8988T (cell line): ENCODE measurements at regions not wholly inside any gene's neighbourhood (a gene's known extent, or its start where the extent isn't known, plus 50 kb on each side); places are given as distances from the start of the nearest gene placed in this dataset.

ENCODE experiments used
- DNase-seq: peaks from one replicate; pipeline ENCODE4 v3.0.0; 2011

DNA sequence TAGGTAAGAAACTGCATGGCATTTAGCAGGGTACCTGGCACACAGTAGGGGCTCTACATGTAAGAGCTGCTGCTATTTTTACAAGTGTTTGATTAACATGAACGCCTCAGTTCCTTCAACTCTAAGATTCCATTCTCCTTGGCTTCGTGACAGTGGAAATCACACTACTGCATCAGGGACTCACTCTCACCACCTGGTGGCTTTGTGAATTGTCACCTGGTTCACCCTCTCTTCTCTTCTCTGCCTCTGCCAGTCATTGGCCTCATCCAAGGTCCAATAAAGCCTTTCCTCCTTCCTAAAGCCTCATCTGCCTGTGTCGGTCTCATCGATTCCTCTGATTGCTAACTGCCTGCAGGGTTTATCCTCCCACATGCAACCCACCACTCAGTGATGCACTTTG lies 476.4 kb downstream of the VRK1 start:
- no peak for DNase-seq

- no peak for DNase-seq
Observed at GRCh38 chr14:97274626-97275025, 477.4 kb downstream of the VRK1 start.

DNA sequence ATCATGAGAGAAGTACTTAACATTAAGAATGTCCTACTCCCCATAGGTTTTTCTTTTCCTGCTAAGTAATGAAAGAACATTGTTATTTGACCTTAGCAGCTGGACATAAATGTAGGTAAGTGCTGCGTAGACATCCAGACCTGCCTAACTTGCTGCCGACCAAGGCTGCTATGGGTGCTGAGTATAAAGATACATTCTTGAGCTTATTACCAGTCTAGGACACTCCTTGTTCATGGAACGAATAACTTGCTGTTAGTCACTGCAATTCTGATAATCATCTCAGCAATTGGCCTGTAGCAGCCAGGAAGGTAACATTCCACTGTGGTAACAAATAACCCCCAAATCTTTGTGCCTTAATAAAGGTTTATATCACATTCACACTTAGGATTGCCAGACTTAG lies 478.1 kb downstream of the VRK1 start:
- no peak for DNase-seq

DNA sequence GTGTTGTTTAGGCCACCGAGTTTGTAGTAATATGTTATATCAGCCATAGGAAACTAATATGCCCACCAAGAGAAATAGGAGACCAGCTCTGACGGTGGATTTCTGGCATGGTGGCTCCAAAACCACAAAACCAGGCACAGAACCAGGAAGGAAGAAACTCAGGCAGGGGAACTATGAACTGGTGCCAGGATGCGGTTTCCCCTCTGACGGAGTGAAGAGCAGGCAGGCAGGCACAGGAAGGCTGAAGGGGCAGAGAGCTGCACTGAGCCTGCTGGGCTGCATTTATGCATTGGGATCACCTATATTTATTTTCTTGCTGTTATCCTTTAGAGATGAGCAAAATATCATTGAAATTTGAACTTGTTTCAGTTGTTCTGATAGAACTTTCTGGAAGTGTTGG lies 479.4 kb downstream of the VRK1 start:
- no peak for DNase-seq

DNA sequence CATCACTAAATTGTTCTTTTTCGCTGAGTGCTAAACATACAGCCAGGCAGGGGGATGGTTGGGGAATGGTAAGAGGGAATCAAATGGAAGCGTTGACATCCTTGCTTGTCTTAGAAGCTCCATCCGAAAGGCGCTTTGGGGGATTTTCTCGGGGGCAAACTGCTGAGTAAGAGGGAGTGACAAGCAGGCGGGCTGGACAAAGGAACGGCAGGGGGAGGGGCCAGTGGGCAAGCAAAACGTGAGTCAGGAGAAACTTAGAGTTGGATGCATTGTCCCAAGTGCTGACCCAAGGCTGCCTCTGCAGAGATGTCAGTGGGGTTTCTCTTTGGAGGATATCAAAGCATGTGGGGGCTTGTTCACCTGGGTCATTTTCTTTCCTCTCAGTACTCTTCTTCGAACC lies 480.5 kb downstream of the VRK1 start:
- DNase-seq = no peak

DNA sequence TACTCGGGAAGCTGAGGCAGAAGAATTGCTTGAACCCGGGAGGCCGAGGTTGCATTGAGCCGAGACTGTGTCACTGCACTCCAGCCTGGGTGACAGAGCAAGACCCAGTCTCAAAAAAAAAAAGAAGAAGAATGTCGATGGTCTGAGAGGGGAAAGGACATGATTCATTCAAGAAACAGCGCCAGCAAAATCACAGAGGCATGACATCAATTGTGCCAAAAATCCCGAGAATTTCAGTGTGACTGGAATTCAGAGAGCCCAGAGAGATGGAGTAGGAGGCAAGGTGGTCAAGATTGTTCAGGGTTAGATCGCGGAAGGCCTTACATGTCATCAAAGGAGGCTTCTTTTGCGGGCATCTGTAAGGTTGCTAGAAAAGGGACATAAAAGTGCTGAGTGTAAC lies 483.3 kb downstream of the VRK1 start:
- no peak for DNase-seq

GRCh38 chr14:97281741-97282140 lies 484.6 kb downstream of the VRK1 start:
- DNase-seq = no peak

DNA sequence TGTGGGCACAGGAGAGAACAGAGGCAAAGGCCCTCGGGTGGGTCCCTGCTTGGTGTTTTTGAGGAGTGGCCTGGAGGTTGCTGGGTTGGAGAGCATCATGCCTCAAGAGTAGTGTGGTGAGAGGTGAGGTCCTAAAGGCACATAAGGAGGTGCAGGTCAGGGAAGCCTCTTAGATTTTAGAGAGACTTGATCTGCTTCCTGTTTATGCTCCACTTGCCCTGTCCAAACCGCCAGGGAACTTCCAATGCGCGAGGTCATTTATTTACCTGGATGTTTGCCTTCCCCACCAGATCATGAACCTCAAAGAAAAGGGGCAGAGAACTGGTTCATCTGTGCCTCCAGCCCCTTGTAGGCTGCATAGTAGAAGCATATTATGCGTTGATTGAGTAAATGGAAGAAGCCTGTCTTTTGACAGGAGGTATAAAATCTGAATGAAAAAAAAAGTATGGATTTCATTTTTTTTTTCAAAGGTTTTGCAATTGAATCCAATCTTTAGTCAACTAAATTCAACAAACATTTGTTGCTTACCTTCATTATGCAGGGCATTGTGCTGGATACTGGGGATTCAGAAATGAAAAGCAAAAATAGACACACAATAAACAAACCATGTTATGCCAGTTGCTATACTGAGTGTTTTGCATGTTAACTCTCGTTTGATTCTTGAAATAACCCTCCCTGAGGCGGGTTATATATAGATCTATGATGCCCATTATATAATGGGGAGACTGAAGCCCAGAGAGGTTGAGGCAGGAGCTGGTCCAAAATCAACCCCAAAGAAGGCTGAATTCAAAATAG lies 485.2 kb downstream of the VRK1 start:
- DNase-seq = no peak

DNA sequence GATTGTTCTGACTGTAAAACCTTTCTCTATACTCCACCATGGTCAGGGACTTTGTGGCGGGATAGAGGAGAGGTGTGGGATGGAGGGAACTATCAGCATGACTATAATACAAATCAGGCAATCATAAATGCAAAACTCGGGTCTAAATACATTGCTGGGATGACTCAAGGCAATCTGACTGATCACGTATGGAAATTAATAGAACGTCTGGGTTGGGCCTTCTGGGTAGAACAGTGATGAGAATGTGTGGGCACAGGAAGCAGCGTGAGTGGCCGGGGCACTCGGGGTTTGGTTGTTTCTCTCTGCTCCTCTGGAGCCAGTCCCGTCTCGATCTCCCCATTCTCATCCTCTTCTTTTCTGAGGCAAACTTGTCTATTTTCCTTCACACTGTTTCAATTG lies 485.8 kb downstream of the VRK1 start:
- no peak for DNase-seq

- no peak for DNase-seq
Observed at GRCh38 chr14:97283426-97283825, 486.2 kb downstream of the VRK1 start.

DNA sequence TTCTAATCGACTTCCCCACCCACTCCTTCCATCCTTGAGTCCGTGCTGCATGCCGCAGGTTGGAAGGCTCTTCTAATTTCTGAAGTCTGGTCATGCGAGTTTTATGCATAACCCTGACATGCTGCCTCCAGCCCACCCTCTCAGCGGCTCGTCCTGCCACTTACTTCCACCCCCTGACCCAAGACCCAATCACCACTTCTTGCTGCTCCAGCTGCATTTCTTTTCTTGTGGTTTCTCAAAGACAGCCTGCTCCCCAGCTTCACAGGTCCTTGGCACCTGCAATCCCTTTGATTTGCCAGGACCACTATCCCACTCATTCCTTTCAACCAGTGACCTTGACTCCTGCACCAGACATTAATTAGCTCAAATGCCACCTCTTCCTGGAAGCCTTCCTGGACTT lies 486.7 kb downstream of the VRK1 start:
- DNase-seq = no peak

DNA sequence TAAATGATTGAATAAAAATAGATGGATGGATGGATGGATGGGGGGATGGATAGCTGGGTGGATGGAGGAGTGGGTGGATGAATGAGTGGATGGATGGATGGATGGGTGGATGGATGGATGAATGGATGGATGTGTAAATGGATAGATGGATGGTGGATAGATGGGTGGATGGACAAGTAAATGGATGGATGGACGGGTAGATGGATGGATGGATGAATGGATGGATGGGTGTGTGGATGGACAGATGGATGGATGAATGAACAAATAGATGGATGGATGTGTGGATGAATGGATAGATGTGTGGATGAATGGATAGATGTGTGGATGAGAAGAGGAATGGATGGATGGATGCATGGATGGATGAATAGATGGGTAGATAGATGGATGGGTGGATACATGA lies 490.8 kb downstream of the VRK1 start:
- no peak for DNase-seq

- no peak for DNase-seq
Observed at GRCh38 chr14:97290065-97290464, 492.9 kb downstream of the VRK1 start.

GRCh38 chr14:97290977-97291376 lies 493.8 kb downstream of the VRK1 start:
- no peak for DNase-seq

GRCh38 chr14:97293659-97294058 lies 496.5 kb downstream of the VRK1 start:
- no peak for DNase-seq

GRCh38 chr14:97295108-97295710 lies 498.0 kb downstream of the VRK1 start:
- DNase-seq = no peak

GRCh38 chr14:97296176-97296575 lies 499.0 kb downstream of the VRK1 start:
- no peak for DNase-seq

- no peak for DNase-seq
Observed at GRCh38 chr14:97297100-97297499, 499.9 kb downstream of the VRK1 start.

GRCh38 chr14:97298331-97298730 lies 501.1 kb downstream of the VRK1 start:
- DNase-seq = no peak

- no peak for DNase-seq
Observed at GRCh38 chr14:97298736-97299135, 501.6 kb downstream of the VRK1 start.

GRCh38 chr14:97299661-97300060 lies 502.5 kb downstream of the VRK1 start:
- no peak for DNase-seq

- no peak for DNase-seq
Observed at GRCh38 chr14:97301931-97302559, 504.9 kb downstream of the VRK1 start.

DNA sequence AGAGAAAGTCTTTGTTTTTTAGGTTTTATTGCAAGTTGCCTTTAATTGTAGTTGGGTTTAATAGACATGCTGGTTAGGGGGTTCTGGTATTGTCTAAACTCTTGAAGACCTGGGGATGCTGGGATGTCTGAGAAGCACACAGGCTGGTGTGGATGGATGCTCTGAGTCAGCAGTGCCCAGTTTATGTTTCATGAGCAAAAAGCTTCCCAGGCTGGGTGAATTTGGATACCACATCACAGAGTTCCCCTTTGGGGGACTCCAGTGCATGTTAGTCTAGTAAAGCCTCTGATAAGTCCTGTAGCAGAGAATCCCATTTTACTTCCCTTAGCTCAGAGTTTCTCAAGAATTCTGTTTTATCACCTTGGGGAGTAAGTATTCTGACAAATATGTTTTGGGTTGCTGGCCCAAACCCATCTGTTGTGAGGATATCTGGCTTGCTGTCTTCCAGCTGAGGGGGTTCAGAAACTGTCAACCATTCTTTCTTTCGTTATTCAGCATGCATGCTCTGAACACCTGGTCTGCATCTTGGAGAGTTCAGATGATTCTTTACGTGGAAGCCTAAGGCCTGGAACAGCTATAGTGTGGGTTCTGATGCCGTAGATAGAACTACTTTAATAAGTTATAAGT lies 509.1 kb downstream of the VRK1 start:
- no peak for DNase-seq

DNA sequence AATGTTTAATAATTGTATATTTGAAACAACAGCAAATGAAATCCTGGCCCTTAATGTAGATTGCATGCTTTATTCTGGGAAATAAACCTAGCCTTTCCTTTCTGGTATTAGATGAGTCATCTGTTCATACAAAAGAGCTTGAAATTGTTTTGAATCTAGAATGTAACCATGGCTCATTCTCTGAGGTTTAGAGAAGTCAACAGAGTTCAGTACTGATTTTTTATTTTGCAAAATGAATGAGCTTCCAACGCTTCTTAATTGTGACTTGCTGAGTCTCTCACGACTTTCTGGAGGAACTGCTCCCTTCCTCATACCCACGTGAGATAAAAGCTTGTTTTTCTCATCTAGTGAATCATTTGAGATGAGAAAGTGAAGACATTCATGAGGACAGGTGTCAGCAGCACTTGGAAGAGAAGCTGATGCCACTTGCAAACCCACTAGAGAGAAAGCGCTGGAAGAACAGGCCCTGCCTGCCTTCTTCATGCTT lies 509.6 kb downstream of the VRK1 start:
- no peak for DNase-seq
